Retinal pigment epithelial cell (primary cell): ENCODE measurements at regions not wholly inside any gene's neighbourhood (a gene's known extent, or its start where the extent isn't known, plus 50 kb on each side); places are given as distances from the start of the nearest gene placed in this dataset.

Experiments
- DNase-seq: peaks from one replicate; pipeline ENCODE4 v3.0.0-alpha.2; 2010; ENCODE audit warnings: low read depth
- H3K4me3 ChIP-seq: 2 replicates; pipeline ENCODE4 v1.5.1; 2011; ENCODE audit warnings: mild to moderate bottlenecking, low read length, control low read depth, moderate library complexity
- CTCF ChIP-seq: conservative IDR thresholded peaks from 2 replicates; pipeline ENCODE4 v1.5.1; 2011; ENCODE audit warnings: low read depth, low read length, control low read depth, inconsistent platforms

- no peak for DNase-seq
- TF ChIP-seq CTCF: no peak
- H3K4me3 ChIP-seq: no peak overlapping the region
Measured at GRCh38 chrX:81348388-81348787, 146.5 kb downstream of the SH3BGRL start.

GRCh38 chrX:81354954-81355353, 153.1 kb downstream of the SH3BGRL start:
- no peak for TF ChIP-seq CTCF
- no peak overlapping the region for H3K4me3 ChIP-seq
- no peak for DNase-seq

GRCh38 chrX:81355436-81355835, 153.5 kb downstream of the SH3BGRL start:
- TF ChIP-seq CTCF: no peak
- H3K4me3 ChIP-seq: no peak overlapping the region
- DNase-seq: no peak

- no peak for TF ChIP-seq CTCF
- H3K4me3 ChIP-seq: no peak overlapping the region
- no peak for DNase-seq
Measured at GRCh38 chrX:81367291-81367690, 165.4 kb downstream of the SH3BGRL start.

GRCh38 chrX:81377329-81377728, 175.4 kb downstream of the SH3BGRL start:
- no peak for DNase-seq
- peak; percentile 49 for TF ChIP-seq CTCF

GRCh38 chrX:81378560-81378959, 176.7 kb downstream of the SH3BGRL start:
- DNase-seq: no peak
- TF ChIP-seq CTCF: no peak

More at GRCh38 chrX:81377329-81377728, 175.4 kb downstream of the SH3BGRL start:
- H3K4me3 ChIP-seq: no peak overlapping the region

GRCh38 chrX:81390237-81390636, 188.3 kb downstream of the SH3BGRL start:
- H3K4me3 ChIP-seq: no peak overlapping the region
- TF ChIP-seq CTCF: no peak
- no peak for DNase-seq

More at GRCh38 chrX:81378560-81378959, 176.7 kb downstream of the SH3BGRL start:
- no peak overlapping the region for H3K4me3 ChIP-seq
